NCI-H526 treated with DMSO at 0.1 percent for 48 hours (cell line): ENCODE measurements at regions not wholly inside any gene's neighbourhood (a gene's known extent, or its start where the extent isn't known, plus 50 kb on each side); places are given as distances from the start of the nearest gene placed in this dataset.
"Not testable (repeated sequence)": the region's sequence is repeated elsewhere in the genome, so short reads cannot be mapped to it uniquely, and the experiment has no call there.

Source experiments
- DNase-seq: peaks from one replicate; lab custom pipeline; 2025; lab: John Stamatoyannopoulos, UW

DNA sequence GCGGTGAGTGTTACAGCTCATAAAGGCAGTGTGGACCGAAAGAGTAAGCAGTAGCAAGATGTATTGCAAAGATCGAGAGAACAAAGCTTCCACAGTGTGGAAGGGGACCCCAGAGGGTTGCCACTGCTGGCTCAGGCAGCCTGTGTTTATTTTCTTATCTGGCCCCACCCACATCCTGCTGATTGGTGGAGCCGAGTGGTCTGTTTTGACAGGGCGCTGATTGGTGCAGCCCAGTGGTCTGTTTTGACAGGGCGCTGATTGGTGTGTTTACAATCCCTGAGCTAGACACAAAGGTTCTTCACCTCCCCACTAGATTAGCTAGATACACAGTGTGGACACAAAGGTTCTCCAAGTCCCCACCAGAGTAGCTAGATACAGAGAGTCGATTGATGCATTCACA is 747.8 kb upstream of the NRXN1 start:
- DNase-seq = not testable (repeated sequence)

- DNase-seq = no peak
Observed at GRCh38 chr2:51778806-51779205, 746.9 kb upstream of the NRXN1 start.

- DNase-seq = not testable (repeated sequence)
Observed at GRCh38 chr2:51774606-51775005, 742.7 kb upstream of the NRXN1 start.

DNA sequence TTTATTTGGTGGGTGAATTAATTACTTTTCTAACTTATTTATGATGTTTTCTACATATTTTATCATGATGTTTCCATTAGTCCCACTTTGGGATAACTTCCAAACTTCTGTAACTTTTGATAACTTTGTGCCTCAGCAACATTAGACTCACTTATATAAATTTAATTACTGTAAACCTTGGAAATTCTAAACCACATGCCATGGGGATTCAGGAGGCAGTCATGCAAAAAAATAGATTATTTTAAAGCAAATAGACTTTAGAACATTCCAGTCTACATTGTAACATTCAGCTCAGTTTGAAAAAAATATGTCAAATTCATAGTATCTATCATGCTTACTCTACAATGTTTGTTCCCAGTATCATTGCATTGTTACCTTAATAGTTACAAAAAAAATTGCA is 728.5 kb upstream of the NRXN1 start:
- no peak for DNase-seq

DNA sequence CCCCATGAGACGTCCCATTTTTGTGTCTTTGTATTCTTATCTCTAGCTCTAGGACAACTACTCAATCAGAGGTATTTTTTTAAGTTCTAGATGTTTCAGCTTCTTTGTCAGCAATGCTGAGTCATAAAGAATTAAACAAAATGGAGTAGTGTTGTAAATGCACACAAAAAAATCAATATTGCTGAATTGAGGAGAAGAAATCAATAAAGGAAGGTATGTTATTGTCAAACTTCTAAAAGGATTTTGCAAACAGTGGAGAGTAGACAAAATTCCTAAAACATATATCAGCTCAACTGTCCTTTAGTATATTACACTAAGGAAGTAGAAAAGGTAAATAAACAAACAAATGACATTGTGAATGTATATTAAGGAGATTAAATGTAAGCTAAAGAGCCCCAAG is 726.1 kb upstream of the NRXN1 start:
- no peak for DNase-seq

- no peak for DNase-seq
Observed at GRCh38 chr2:51734115-51734514, 702.2 kb upstream of the NRXN1 start.

DNA sequence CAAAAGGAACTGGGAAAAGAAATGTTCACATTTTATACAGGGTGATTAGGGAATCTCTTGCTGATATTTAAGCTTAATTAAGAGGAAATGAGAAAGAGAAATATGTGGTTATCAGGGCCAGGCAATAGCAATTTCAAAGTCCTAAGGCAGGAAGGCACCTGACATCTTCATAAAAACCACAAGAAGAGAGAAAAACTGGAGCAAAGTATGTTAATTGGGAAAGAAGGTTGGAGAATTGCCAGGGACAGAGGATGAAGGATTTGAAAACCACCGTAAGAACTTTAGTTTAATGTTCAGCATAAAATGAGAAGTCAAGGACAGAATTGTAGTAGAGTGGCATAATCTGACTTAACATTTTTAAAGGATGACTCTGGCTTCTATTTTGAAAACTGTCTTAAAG is 691.8 kb upstream of the NRXN1 start:
- no peak for DNase-seq

- no peak for DNase-seq
Observed at GRCh38 chr2:51722311-51722710, 690.4 kb upstream of the NRXN1 start.

DNA sequence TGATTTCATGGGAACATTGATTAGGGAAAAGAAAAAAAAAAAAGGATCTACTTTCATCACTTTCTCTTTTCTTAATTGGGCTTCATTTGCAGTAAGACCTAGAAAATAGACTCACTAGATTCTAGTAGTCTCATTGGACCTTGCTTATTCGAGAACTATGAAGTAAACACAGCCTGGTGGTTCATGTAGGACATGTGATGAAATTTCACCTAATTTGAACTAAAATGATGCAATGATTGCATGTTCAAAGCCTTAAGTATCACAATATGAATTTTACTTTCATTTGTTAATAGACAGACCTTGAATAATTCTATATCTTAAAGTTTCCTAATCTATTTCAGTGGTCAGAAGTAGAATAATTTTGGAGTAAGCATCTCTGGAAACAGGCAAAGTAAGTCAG is 688.9 kb upstream of the NRXN1 start:
- DNase-seq = no peak

DNA sequence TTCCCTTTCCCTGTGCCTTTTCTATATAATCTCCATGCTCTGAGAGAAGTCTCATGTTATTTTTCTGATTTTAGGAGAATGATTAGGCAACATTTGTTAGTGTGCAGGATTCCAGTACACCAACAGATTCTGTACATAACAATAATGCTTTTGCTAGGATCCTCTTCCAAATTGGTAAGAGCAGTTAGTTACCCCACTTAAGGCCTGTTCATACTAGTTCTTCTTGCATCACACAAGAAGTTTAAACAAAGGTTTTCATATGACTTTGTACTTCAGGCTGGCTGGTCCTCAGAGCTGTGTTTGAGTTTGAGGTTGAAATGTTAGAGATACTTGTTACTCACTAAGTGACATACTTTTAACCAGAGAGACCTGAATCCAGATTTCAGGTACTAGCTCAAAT is 686.9 kb upstream of the NRXN1 start:
- DNase-seq = no peak

- DNase-seq = no peak
Observed at GRCh38 chr2:51717312-51717711, 685.4 kb upstream of the NRXN1 start.

GRCh38 chr2:51711766-51712165 is 679.8 kb upstream of the NRXN1 start:
- DNase-seq = no peak

DNA sequence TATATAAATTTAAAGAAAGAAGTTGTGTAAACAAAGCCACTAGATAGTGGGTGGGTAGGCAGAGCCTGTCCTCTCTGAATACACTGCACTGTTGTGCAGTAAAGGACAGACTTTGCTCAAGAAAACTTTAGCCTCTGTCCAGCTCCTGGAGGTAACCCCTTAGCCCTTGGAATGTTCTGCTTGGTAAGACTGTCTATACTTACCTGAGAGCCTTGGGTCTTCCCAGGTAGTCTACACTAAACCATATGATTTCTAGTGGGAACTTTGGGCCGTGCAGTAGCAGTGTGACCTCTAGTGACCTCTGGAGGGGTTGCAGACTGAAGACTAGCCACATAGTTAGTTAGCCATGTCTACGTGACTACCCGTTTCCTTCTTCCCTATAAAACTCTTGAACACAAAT is 678.3 kb upstream of the NRXN1 start:
- DNase-seq = peak; percentile 31

- DNase-seq = no peak
Observed at GRCh38 chr2:51707625-51708024, 675.7 kb upstream of the NRXN1 start.

GRCh38 chr2:51706220-51706619 is 674.3 kb upstream of the NRXN1 start:
- DNase-seq = no peak

GRCh38 chr2:51705417-51705816 is 673.5 kb upstream of the NRXN1 start:
- DNase-seq = no peak

GRCh38 chr2:51698021-51698420 is 666.1 kb upstream of the NRXN1 start:
- DNase-seq = no peak

GRCh38 chr2:51697095-51697494 is 665.2 kb upstream of the NRXN1 start:
- DNase-seq = no peak

DNA sequence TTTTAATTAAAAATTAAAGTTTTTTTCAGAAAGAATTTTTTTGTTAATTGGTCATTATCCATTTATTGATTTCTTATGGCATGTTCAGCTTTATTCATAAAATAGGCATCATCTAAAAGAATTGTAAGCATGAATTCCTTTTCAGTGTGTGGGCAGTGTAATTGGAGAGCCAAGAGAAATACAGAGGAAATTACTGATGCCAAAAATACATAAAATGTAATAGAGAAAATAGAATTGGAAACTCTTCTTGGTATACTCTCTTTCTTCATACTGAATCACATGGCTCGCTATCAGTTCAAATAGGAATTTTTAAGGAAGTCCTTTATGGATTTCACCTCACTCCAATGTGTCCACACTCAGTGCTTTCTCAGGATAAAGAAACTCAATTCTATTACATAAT is 663.6 kb upstream of the NRXN1 start:
- DNase-seq = no peak

GRCh38 chr2:51693640-51694039 is 661.7 kb upstream of the NRXN1 start:
- no peak for DNase-seq

GRCh38 chr2:51681854-51682253 is 649.9 kb upstream of the NRXN1 start:
- no peak for DNase-seq

DNA sequence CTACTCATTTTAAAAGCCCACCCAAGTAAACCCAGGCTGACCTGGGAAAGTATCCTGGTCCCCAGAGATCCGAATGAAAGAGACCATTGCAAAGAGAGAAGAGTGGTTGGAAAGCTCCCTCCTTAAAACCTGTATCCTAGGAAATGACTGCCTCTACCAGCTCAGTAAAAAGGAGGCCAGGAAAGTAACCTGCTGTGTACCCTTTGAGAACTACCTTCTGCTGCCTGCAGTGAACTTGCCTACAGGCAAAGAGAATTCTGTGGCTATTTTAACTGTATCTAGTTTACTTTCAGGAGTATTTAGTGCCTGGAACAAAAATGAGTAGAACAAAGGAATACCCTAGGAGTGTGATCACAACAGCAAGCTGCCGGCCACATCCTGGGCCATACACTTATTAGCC is 641.7 kb upstream of the NRXN1 start:
- no peak for DNase-seq

DNA sequence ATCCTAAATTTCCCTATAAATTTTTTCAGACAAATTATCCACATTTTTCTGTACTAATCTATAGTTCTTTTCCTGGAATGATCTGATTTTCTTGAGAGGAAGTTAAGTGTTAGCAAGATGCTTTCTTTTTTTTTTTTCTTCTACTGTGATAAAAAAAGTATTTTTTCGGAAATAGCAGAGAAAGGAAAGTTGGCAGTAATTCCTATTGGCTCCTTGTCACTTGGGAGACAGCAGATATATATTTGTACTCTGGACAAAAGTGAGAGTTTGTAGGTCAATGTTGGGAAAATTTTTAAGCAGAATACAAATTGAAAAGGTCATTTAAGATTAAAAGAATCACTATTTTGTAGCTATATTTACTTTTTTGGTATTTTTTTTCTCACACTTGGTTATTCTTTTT is 635.7 kb upstream of the NRXN1 start:
- no peak for DNase-seq

DNA sequence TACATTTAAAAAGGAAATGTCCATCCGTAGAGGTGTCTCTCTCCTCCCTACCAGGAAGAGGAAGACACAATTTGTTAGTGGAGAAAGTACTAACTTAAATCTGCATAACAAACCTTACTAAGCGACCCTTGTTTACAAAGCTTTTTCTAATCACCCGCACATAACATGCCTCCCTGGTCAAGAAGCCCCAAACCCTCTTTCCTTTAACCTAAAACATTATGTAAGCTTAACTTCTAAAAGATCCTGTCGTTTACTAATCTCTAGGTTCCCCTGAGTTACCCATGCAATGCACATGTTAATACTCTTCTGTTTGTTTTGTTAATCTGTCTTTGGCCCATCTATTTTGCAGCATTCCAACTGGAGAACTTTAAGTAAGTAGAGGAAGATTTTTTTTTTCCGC is 630.3 kb upstream of the NRXN1 start:
- DNase-seq = no peak

- DNase-seq = no peak
Observed at GRCh38 chr2:51657849-51658248, 625.9 kb upstream of the NRXN1 start.
